Glomerular endothelial cell (primary cell): ENCODE measurements at regions not wholly inside any gene's neighbourhood (a gene's known extent, or its start where the extent isn't known, plus 50 kb on each side); places are given as distances from the start of the nearest gene placed in this dataset.

Experiments used
- DNase-seq: peaks from one replicate; pipeline ENCODE4 v3.0.0-alpha.2; 2011; ENCODE audit warnings: low read depth, low spot score; ENCODE audit errors: extremely low read depth

DNA sequence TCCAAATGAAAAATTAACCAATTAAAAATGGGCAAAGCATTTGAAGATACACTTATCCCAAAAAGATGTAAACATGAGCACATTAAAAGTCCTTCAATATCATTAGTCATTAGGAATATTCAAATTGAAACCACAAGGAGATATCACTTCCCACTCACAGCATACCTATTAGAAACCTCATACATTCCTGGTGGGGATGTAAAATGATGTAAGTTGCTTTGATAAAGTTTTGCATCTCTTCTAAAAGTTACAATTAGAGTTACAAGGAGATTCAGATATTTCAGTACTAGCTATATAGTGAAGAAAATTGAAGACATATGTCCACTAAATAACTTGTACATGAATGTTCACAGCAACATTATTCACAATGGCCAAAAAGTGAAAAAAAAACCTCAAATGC is 1109.3 kb upstream of the LCORL start:
- DNase-seq: no peak

DNA sequence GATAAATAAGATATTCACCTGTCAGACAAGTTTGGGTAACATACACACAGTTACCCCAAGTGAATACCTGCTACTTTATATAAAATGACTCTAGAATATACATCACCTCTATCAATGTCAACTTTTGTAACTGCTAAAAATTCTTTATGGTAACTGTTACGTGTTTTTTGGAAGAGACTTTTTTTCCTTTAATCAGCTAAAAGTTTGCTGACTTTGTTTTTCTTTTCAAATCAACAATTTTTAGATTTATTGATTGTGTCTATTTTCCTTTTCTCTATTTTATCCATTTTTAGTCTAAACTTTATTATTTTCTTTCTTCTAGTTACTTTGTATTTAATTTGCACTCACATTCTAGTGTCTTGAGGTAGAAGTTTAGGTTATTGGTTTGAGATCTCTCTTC is 1106.6 kb upstream of the LCORL start:
- DNase-seq: no peak

DNA sequence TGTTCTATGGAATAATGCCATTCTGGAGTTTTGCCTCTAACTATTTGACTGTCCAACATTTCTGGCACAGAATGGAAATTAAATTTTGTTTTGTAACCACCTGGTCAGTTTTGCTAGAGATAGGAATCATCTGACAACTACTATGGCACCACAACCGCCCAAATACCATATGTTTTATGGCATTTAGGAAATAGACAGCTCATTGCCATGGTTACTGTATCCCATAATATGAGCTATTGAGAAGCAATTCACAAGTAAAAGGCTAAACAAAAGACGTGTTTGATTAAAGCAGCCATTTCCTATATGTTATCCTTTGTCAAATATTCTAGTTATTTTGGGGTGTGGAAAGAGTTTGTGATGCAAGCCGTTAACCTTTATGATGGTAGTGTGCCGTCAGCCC is 1105.3 kb upstream of the LCORL start:
- no peak for DNase-seq

DNA sequence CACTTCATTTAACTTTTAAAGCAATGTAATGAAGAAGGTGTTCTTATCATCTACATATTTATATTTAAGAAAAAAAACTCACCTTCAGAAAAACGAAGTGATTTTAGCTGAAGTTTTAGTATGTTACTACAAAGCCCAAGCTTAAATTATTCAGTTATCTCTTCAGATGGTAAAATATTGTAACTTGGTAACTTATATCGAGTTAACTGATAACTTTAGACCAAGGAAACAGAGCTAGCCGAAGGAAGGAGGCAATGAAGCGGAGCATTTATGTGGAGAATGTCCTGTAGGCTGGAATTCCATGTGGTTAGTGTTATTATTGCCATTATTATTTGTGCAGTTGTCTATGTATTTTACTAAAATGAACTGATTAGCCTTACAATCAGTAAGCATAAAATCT is 1102.1 kb upstream of the LCORL start:
- DNase-seq: no peak

DNA sequence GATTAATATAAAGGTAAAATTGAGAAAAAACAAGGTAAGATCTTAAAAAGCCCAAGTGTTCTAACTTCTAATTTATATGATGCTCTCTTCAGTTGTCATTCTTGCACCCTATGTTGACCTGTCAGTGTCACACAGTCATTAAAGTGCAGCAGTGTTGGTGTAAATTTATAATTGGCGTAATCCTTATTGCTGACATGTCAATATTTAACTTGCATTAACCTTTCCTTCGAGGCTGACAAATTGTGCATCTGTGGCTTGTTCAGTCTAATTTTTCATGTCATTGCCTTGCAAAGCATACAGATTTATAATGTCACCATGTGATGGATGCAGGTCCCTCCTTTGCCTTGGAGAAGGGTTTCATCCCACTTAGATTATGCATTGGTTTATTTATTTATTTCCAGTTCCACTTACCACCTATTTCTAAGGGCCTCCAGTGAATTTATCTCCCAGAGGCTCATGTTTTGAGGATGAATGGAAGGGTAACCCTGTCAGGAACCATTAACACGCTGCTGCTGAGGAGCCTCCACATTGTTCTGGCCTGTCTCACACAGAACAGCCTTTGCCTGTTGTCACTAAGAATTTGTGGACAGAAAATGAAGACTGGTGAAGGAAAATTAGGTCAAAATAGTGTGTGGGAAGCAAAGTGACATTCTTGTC is 1098.5 kb upstream of the LCORL start:
- DNase-seq: no peak

DNA sequence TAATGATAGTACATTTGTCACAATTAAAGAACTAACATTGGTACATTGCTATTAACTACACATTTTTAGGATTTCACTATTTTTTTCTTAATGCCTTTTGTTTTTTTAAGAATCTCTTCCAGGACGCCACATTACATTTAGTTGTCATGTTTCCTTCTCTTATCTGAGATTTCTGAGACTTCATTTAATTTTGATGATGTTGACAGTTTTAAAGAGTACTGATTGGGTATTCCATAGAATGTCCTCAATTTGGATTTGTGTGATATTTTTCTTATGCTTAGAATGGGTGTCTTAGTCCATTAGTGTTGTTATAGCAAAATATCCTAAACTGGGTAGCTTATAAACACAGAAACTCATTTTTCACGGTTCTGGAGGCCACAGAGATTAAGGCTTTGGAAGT is 1095.5 kb upstream of the LCORL start:
- no peak for DNase-seq

DNA sequence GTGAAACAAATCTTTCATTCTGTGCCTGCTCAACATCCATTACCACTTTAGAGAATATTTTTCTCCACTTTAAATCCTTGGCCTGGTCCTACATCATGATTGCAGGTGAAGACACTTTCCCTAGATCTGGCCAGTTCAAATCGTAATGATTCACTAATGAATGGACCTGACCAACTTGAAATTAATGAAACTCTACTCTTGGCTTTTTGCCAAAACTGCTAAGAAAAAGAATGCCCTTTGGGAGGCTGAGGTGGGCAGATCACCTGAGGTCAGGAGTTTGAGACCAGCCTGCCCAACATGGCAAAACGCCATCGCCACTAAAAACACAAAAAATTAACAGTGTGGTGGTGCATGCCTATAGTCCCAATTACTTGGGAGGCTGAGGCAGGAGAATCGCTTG is 1082.6 kb upstream of the LCORL start:
- no peak for DNase-seq

DNA sequence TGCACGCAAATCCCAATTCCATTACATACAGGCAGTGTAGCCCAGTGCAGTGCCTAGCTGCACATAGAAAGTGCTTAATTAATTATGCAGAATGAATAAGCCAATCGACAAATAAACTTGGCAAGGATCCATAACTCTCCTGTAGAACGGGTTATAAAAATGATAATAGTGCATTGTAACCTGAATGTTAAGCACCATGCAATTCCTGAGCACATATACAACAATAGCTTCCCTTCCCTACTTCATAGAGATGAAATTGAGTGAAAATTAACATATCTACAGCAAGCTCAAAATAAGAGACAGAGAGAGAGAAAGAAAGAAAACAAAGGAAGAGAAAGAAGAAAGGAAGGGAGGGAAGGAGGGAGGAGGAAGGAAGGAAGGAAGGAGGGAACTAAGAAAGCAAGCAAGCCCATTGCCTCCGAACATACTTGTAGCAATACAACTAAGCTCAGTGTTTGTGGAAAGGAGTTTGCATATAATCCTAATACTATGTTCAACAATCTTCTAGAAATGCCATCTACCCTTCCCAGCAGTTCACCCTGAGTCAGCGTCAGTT is 1074.0 kb upstream of the LCORL start:
- no peak for DNase-seq

DNA sequence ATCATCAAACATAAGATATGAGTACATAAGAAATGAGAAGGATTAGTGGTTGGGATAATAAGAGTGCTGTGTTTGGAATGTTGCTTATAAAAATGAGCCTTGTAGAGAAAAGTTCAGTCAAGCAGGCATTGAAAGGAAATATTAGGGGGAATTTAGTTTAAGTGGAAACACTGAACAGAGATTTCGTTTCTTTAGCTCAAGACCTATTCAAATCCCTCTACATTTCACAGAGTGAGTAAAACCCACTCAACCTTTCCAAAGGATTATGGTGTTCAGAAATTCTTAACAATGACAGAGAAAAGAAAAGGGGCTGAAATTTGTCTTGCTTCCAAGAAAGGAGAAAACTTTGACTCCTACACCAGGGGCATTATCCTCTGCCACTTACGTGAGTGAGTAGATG is 1072.4 kb upstream of the LCORL start:
- no peak for DNase-seq

DNA sequence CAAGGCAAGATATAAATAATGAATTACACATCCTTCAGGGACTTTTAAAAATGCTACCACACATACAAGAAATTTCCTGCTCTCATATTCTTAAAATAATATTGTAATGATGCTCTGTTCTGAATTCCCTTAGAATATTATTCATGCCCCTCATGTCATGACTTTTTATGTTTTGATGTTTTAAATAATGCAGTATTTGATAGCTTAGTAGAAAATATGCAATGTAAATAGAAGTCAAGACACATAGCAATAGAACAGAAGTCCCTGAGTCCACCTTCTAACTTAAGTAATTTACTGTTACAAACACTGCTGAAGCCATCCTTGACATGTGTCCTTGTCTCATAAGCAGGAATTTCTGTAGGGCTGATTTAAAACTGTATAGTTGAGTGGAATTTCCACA is 1071.2 kb upstream of the LCORL start:
- no peak for DNase-seq

DNA sequence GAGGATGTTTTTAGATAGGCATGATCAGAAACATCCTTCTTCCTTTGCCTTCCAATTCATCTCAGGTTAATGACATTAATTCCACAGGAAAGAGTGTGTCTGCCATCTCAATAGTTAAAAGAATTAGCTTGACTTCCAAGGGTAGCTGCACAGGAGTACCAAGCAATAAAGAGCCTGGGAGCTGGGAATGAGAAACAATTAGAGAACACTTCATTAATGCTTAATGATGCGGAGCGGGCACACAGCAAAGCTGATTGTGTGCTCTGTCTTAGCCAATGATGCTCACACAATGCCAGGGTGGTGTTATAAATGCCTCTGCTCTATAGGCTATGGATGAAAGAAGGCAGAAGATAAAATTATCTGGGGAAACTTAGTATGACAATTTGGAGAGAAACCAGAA is 1052.5 kb upstream of the LCORL start:
- DNase-seq: no peak

DNA sequence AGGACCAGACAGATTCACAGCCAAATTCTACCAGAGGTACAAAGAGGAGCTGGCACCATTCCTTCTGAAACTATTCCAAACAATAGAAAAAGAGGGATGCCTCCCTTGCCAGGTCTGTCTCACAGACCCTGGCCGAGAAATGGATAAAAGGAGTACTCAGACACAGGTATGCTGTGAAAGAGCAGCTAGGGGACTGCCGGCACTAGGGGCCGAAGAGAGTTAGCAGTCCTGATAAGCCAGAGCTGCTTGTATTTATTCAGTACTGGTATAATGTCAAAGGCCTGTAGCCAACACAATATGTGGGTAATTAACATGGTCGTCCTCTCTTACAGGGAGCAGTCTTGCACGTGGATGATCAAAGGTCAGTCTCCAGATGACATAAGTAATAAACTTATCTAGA is 1042.1 kb upstream of the LCORL start:
- DNase-seq: no peak

DNA sequence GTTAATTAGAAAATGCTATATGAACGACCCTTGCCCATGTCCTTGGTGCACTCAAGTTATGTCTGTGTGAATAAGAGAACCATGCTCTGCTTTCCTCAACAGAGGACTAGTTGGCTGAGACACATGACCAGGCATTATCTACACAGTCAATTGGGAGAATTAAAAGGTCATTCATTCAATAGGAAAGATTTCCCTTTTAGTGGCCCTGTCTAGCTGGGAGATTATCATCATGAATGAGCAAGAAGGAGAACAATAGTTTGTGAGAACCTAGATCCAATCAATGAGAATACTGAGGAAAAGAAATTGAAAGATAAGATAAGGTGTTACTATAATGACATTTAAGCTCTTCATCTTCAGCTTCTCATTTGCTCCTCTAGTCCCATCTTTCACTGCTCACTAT is 1033.4 kb upstream of the LCORL start:
- DNase-seq: no peak

DNA sequence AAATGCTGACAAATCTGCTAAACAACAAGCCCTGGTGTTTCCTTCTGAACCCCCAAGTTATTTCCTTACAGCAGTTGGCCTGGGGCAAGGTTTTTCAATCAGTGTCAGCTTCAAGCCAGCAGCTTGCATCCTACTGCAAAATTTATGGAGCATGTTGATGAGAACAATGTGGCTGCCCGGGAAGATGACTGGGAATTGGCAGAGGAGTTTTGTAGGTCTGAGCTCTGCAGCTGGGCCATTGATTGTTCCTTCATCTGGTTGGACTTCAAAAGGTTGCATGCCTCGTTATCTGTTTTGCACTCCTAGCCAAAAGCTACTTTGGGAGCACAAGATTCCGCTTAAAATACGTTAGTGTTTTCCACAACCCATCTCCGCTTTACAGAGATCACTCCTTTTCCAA is 1030.3 kb upstream of the LCORL start:
- no peak for DNase-seq

DNA sequence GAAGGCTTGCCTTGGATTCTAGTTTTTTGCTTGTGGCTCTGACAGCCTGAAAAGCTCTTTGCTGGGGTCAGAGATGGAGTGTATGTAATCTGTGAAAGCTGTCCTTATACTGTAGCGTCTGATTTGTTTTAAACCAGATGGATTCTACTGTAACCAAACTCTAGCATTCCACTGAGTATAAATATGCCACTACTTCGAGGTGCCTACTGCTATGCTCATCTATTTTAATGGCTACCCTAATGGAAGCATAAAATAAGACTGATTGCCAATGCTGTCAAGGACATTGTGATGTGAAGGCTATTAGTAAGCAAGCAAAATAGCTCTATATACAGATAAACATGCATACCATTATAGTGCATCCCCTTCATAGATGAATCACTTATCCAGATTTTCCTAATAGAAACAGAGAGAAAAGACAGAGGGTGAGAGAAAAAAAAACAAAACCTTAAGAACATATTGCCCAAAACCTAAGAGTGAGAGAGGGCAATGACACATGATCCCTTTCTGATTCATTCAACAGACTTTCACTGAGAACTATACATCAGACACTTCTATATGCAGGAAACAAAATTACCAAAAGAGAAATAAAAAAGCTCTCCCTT is 1025.8 kb upstream of the LCORL start:
- DNase-seq: no peak

DNA sequence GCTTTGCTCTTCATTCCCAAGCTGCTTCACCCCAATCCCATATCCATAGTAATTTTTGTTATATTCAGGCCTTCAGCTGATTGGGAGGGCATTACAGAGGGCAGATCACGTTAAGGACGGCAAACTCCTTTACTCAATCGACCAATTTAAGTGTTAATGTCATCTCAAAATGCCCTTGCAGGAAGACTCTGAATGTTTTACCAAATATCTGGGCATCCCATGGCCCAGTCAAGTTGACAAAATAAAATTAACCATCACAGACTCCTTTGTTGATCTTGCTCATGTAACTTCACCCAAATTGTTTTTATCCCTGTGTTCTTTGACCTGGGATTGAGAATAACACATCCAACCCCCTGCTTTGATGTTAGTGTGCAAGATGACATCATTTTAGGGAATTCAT is 1018.3 kb upstream of the LCORL start:
- no peak for DNase-seq

DNA sequence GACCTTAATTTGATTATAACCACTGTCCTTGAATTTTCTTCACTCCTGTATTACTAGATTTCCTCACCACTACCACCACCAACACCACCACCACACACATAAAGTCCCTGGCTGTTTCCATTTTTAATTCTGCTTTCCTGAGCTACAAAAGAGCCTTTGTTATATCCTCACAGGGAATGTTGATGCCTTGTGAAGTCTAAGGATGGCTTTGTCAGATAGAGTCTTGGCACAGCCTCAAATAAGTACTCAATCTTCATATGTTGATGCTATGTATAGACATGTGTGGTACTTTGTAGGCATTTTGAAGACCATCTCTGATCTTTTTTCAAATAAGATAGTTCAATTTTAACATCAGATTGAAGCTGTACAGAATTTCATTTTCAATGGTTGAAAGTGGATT is 1016.7 kb upstream of the LCORL start:
- no peak for DNase-seq

DNA sequence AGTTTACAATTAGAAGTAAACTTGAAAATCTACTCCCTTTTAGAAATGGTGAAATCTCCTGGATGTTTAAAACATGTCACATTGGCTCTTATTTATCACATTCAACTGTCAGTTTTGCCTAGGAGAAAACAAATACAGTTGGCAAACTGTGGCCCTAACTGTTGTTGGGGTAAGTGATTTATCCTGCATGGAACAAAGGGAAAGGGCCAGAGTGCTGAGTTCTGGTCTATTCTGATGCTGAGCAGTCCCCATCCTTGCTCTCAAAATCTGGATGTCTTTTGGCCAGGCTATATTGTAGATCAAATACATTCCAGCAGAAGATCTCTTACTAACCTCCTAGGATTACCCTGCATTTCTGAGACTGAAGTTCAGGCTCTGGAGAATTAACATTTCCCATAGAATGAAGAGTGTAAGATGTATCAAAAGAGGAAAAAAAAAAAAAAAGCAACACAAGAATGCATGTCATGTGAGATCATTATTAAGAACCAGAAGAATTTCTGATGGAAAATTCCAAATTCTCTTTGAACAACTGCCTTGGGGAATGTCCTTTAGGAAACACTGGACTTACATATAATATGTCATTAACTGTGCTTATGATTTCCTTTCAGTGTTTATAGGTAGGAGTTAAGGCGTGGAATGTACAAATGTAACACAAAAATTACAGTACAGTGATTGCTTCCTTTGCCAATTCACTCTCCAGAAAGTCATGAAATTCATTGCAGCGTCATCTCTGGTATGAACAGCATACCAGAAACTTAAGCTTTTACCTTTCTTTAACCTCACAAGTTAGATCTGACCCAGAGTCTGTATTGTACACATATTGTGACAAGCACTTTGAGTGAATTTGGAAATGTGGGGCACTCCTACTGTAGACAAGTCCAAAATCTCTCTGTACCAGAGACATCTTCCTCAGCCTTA is 1012.5 kb upstream of the LCORL start:
- no peak for DNase-seq

DNA sequence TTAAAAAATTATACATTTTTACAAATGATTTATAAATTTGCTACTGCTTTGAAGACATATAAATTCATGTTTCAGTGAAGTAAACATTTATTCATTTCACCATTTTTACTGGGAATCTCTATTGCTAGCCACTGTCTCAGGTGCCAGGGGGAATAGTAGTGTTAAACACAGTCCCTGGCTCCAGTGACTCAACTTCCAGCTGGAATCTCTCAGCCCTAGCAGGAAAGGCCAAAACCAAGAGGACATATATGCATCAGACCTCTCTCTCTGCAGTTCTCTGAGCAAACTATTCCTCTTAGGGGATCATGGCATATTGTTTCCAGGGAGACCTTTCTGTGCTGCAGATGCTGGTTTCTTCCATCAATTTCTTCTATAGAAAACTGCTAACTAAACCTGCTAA is 1009.0 kb upstream of the LCORL start:
- no peak for DNase-seq

DNA sequence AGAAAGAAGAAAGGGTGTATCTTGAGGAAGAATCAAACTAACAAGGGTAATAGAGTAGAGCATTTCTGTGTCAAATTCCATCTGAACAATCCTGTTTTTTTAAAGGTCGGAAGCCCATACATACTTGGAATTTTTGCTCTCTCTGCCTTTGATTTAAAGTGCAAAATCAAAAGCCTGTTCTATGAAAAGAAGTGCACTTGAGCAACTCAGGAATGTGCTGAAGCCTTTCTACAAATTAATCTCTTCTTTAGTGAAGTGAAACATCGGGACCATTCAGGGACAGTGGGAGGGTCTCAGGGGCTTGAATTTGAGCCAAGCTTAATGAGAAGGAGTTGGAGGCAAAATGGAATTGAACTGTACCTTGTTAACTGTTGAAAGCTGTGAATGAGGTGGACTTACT is 1008.5 kb upstream of the LCORL start:
- DNase-seq: no peak

DNA sequence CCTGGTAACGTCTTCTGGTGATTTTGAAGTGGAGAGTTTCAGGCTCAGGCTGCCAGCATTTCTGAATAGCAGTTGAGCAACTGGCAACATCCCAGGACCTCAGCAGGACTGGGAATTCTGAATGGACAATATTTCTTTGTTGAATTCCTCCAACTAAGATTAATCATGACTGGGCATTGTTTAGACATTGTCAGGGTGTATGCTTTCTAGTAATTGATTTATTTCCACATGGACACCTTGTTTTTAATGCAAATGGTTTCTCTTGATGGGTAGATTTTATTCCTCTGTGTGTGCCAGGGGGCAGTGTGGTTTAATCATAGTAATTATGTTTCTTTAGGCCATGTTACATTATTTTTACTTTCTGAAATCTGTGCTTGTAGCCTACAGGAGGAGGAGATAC is 1004.7 kb upstream of the LCORL start:
- DNase-seq: no peak

DNA sequence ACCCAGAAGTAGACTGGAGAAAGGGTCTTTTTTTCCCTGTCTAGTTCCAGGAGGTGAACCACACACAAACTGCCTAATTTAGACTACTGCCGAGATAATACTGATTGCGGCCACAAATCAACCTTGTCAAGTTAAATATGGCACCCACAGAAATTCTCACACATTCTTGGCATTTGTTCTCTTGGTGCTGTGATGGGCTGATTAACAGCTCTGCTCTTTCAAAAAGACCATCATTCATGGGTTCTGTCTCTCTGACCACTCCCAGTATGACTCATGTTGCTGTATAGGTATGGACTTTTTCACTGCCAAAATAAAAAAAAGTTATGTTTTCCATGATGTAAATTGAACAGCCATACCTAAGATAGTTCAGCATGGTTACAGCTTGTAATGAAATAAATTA is 1003.5 kb upstream of the LCORL start:
- no peak for DNase-seq
